HL-60 (cell line): ENCODE measurements at regions not wholly inside any gene's neighbourhood (a gene's known extent, or its start where the extent isn't known, plus 50 kb on each side); places are given as distances from the start of the nearest gene placed in this dataset.

Experiments used
- GABPA ChIP-seq: IDR thresholded peaks from 2 replicates; pipeline ENCODE4 v1.6.1; 2012; ENCODE audit warnings: low read depth
- POLR2AphosphoS5 ChIP-seq: IDR thresholded peaks from 2 replicates; pipeline ENCODE4 v1.6.1; 2012; ENCODE audit warnings: low read depth
- TF ChIP-seq, protein P1 (sequence below): IDR thresholded peaks from one replicate; pipeline ENCODE4 v1.5.1; 2011; ENCODE audit warnings: low read length, control low read depth, inconsistent platforms; ENCODE audit not compliant: insufficient read depth
- TF ChIP-seq, protein P2 (sequence below): IDR thresholded peaks from 2 replicates; pipeline ENCODE4 v1.6.1; 2012; ENCODE audit warnings: low read depth; ENCODE audit not compliant: insufficient replicate concordance

DNA sequence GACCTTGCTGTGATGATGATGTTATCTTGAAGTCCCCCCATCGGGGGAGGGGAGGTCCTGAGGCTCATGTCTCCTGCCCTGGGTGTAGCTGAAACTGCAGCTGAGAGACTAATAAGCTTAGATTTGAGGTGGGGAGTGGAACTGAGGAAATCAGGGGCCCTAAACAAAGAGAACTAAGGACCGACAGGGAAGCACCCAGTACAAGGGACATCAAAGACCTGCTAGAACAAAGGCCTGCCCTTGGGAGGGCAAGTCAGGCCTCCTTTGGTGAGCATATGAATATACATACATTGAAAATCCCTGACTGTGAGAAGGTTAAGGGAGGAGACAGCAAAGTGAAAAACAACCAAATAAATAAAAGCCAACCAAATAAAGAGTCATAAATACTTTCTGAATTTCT is 1132.5 kb upstream of the CELF4 start:
- TF ChIP-seq, protein P1, sequence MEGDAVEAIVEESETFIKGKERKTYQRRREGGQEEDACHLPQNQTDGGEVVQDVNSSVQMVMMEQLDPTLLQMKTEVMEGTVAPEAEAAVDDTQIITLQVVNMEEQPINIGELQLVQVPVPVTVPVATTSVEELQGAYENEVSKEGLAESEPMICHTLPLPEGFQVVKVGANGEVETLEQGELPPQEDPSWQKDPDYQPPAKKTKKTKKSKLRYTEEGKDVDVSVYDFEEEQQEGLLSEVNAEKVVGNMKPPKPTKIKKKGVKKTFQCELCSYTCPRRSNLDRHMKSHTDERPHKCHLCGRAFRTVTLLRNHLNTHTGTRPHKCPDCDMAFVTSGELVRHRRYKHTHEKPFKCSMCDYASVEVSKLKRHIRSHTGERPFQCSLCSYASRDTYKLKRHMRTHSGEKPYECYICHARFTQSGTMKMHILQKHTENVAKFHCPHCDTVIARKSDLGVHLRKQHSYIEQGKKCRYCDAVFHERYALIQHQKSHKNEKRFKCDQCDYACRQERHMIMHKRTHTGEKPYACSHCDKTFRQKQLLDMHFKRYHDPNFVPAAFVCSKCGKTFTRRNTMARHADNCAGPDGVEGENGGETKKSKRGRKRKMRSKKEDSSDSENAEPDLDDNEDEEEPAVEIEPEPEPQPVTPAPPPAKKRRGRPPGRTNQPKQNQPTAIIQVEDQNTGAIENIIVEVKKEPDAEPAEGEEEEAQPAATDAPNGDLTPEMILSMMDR, result no peak
- TF ChIP-seq, protein P2, sequence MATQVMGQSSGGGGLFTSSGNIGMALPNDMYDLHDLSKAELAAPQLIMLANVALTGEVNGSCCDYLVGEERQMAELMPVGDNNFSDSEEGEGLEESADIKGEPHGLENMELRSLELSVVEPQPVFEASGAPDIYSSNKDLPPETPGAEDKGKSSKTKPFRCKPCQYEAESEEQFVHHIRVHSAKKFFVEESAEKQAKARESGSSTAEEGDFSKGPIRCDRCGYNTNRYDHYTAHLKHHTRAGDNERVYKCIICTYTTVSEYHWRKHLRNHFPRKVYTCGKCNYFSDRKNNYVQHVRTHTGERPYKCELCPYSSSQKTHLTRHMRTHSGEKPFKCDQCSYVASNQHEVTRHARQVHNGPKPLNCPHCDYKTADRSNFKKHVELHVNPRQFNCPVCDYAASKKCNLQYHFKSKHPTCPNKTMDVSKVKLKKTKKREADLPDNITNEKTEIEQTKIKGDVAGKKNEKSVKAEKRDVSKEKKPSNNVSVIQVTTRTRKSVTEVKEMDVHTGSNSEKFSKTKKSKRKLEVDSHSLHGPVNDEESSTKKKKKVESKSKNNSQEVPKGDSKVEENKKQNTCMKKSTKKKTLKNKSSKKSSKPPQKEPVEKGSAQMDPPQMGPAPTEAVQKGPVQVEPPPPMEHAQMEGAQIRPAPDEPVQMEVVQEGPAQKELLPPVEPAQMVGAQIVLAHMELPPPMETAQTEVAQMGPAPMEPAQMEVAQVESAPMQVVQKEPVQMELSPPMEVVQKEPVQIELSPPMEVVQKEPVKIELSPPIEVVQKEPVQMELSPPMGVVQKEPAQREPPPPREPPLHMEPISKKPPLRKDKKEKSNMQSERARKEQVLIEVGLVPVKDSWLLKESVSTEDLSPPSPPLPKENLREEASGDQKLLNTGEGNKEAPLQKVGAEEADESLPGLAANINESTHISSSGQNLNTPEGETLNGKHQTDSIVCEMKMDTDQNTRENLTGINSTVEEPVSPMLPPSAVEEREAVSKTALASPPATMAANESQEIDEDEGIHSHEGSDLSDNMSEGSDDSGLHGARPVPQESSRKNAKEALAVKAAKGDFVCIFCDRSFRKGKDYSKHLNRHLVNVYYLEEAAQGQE, result no peak
- no peak for TF ChIP-seq POLR2AphosphoS5
- TF ChIP-seq GABPA, result no peak
